ENCODE measurements at regions not wholly inside any gene's neighbourhood (a gene's known extent, or its start where the extent isn't known, plus 50 kb on each side); places are given as distances from the start of the nearest gene placed in this dataset.

DNA sequence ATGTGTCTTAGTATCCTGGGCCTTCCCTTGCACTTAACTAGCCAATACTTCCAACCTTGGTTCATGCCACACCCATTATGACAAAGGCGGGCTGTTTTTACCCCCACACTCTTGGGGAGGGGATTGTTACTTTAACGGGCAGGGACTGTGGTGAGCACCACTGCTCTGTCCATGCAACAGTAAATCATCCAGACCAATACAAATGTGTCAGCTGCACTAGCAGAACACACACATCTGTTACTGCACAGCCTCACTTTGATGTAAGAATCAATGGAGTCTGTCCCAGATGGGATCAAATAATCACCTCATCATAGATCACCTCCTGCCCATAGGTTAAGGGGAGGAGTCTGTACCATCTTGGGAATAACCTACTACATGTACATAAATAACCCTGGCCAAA is 58.1 kb downstream of the NPAP1 start:
- TF ChIP-seq, protein P1, sequence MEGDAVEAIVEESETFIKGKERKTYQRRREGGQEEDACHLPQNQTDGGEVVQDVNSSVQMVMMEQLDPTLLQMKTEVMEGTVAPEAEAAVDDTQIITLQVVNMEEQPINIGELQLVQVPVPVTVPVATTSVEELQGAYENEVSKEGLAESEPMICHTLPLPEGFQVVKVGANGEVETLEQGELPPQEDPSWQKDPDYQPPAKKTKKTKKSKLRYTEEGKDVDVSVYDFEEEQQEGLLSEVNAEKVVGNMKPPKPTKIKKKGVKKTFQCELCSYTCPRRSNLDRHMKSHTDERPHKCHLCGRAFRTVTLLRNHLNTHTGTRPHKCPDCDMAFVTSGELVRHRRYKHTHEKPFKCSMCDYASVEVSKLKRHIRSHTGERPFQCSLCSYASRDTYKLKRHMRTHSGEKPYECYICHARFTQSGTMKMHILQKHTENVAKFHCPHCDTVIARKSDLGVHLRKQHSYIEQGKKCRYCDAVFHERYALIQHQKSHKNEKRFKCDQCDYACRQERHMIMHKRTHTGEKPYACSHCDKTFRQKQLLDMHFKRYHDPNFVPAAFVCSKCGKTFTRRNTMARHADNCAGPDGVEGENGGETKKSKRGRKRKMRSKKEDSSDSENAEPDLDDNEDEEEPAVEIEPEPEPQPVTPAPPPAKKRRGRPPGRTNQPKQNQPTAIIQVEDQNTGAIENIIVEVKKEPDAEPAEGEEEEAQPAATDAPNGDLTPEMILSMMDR (IDR thresholded peaks at IDR 0.05; ENCODE audit: low read depth, low read length, poor library complexity, severe bottlenecking) = no peak
- TF ChIP-seq EZH2phosphoT487 (IDR thresholded peaks at IDR 0.05; ENCODE audit: borderline replicate concordance, low read length) = no peak

Data from DOHH2 (cell line).